Left kidney (tissue), 1 donor: ENCODE measurements at regions not wholly inside any gene's neighbourhood (a gene's known extent, or its start where the extent isn't known, plus 50 kb on each side); places are given as distances from the start of the nearest gene placed in this dataset.
A peak's percentile ranks its signal among the peaks of the same experiment; 100 is the strongest.

Experiments
- DNase-seq: peaks from one replicate; pipeline ENCODE4 v3.0.0-alpha.2; 2013

DNA sequence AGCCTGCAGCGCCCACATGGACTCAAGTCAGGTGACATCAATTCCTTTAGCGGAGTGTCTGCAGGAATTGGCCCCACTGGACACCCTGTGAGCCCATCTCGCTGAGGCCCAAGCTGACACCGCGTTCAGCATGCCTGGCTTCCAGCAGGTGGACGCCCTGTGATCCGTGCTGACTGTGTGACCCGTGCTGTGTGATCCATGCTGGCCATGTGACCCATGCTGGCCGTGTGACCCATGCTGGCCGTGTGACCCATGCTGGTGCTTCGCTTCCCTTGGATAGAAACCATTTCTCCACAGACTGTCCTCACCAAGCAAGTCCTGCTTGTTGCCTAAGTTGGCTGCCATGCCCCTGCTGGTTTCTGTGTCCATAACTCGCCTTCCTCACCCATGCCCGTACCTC, 392.1 kb downstream of the BRD1 start:
- DNase-seq, result no peak

DNA sequence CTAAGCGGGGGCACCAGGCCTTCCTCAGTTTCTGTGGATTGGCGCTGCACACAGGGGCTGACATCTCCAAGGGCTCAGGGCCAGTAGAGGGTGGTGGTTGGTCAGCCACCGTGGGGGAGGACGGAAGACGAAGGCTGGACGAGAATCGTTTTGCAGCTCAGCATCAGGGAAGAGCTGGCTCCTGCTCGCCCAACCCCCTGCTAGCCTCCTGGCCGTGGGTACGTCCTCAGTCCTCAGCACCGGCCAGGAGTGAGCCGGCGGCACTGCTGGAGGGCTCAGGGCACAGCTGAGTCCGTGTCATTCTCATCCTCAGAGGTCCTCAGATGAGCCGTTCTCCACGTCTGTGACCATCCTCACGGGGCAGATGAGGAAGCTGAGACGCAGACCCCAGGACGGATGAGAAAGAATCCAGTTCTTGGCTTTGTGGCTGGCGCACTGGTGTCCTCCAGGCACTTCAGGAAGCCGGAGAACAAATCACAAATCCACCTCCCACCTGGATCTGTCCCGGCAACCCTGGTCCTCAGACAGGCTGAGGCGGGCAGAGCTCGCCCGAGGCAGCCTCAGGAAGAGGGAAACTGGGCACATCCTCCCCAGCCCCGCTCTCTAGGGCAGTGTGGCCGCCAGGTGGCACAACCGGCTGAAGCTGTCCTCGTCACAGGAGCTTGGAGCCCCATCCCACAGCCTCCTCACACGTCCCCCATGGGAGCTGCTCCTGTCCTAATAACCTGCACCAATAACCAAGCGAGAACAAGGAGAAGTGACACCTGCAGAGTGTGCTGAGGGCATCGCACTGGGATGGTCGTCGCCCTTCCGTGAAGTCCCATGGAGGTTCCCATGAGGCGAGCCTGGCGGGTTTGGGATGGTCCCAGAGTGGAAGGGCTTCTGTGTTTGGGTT, 393.7 kb downstream of the BRD1 start:
- no peak for DNase-seq

DNA sequence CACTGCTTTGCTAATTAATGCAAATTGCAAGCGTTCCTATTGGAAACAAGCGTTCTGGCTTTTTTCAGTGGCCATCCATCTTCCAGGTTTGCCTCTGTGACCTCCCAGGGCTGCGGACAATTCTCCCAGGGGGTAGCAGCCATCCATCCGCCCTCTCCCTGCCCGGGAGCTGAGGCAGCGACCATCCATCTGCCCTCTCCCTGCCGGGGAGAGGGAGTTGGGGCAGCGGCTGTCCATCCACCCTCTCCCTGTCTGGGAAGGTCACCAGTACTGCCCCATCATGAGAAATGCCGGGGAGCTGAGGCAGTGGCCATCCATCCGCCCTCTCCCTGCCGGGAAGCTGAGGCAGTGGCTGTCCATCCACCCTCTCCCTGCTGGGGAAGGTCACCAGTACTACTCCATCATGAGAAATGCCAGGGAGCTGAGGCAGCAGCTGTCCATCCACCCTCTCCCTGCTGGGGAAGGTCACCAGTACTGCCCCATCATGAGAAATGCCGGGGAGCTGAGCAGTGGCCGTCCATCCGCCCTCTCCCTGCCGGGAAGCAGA, 394.7 kb downstream of the BRD1 start:
- DNase-seq, result no peak

DNA sequence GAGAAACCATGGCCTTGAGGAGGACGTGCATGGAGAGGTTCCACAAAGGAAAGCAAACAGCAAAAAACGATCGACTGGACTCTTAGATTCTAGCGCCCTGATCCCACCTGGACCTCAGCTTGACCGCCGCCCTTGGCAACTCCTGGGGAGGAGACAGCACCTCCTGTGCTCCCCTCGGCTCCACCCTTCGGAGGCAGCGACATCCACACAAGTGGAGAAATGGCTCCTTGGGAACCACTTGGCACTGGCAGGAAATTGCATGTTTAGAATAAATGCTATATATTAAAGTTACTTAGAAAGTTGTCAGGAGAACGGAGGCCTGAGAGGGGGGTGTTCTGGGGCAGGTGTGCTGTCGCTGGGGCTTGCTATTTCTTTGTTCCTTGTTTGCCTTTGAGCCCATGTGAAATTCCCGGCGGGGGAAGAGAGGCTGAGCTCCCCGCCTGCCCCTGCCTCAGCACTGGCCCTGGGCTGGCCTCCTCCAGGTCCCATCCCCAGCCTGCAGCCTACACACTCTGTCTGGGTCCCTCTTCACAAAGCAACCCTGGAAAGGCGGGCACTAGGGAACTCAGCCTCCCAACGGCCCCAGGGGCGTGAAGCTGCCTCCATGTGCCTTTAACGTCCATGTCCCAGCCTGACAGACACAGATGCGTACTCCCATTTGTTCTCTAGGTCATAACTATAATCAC, 395.3 kb downstream of the BRD1 start:
- no peak for DNase-seq

DNA sequence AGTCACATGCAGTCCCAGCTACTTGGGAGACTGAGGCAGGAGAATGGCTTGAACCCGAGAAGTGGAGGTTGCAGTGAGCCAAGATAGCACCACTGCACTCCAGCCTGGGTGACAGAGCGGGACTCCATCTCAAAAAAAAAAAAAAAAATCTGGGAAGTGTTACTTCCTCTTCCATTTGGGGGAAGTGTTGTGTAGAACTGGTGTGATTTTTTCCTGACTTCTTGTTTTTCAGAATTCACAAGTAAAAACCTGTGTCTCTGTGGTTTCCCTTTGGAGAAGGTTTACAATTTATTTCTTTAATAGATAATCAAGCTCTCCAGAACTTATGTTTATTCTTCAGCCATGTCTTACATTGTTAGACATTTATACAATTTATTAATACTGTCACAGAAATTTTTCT, 396.1 kb downstream of the BRD1 start:
- DNase-seq, result no peak

DNA sequence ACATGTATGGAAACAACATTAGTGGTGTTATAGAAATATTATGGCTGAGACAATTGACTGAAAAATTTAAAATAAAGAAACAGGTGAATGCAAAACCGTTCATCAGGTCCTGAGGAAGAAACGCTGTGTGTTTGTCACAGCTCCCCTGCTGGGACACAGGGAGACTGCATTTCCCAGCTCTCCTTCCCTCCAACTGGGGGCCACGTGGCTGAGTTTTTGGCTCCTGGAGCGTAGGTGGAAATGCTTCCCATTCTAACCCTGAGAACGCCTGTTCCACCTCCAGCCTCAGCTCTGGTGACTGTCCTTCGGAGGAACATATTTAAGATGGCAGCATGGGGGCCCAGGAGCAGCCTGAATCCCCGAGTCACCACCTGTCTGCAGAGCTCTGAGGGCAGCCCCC, 398.6 kb downstream of the BRD1 start:
- no peak for DNase-seq

DNA sequence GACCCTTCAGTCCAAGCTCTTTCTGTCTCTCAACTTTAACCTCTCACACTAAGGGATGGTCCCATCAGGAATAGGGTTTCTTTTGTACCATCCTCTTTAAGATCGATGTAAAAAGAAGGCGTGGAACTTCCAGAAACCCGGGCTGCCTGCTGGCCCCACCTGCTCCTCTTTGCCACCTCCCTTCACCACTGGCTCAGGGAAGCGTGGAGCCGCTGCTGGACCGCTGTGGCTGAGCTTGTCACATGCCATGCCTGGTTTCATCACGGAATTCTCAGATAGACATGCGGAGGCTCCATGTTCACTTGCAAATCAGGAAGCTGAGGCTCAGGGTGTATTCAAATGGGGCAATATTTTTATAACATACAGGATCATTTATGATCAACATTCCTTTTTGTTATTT, 399.7 kb downstream of the BRD1 start:
- no peak for DNase-seq

DNA sequence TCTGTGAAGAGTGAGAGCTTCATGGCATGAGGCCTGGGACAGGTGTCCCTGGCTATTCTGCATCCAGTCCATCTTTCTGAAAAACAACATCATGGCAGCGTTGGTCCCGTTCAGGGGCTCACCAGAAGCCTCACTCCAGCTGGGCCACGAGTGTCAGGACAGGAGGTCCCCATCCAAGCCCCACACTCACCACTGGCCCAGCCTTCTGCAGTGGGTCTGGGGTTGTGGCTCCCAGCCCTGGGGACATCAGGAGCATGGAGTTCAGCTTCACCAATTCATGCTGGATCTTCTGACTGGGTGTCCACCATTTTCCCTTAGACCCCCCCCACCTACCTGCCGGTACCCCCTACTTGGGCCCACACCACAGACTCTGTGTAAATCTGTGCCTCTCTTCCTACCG, 400.3 kb downstream of the BRD1 start:
- no peak for DNase-seq

DNA sequence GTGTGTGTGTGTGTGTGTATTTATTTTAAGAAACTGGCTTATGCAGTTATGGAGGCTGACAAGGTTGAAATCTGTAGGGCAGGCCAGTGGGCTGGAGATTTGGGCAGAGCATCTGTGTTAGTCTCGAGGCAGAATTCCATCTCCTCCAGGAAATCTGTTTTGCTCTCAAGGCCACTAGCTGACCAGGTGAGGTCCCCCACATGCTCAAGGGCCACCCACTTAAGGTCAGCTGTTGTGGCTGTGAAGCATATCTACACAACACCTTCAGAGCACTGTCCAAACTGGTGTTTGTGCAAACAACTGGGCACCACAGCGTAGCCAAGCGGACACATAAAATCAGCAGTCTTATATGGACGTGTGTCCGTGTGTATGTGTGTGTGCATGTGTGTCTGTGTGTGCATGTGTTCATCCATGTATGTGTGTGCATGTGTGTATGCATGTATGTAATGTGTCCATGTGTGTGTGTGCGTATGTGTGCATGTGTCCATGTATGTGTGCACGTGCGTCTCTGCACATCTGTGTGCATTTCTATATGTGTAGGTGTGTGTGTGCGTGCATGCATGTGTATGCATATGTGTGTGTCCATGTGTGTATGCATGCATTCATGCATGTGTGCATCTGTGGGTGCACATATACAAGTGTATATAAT, 400.9 kb downstream of the BRD1 start:
- no peak for DNase-seq

DNA sequence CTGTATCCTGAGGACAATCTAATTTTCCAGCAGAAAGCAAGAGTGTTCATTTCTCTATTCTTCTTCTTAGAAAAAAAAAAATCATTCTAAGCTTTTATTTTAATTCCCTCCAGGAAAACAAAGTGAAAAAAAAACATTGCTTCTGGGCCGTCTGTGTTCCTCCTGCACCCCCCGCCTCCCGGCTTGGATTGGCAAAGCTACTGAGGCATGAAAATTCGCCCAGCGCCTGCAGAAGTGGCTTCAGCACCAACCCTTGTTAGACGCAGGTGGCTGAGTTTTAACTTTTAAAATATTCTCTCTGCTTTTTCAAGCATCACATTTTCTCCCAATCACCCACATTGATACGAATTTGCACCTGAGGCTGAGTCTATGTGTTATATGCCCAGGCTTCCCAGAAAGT, 401.6 kb downstream of the BRD1 start:
- DNase-seq, result peak; percentile 17

DNA sequence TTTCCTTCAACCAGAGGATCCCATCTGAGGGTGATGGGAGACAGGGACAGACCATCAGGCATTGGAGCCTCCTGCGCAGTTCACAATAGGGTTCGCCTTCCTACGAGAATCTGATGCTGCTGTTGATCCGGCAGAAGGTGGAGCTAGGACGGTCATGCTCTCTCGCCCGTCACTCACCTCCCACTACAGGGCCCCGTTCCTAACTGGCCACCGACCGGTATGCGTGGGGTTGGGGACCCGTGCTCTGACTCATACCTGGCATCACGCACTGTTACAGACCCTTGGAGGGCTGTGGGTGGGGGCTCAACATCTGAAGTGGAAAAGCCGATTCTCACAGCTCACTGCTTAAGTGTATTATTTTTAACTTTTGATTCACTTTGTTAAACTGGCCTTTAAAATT, 402.3 kb downstream of the BRD1 start:
- DNase-seq, result no peak

DNA sequence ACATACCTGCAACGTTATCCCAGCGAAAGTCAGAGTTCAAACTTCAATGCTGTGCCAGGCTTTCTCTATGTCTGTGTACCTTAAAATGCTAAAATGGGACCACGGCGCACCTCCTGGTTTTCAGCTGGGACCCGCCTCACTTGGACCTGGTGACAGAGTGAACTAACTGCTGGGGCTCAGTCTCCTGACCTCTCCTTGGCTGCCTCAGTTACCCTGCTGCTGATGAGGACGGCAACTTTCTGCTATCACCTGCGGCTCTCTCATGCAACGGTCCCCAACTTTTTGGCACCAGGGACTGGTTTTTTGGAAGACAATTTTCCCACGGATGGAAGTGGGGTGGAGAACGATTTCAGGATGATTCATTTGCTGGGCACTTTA, 402.8 kb downstream of the BRD1 start:
- DNase-seq, result no peak

DNA sequence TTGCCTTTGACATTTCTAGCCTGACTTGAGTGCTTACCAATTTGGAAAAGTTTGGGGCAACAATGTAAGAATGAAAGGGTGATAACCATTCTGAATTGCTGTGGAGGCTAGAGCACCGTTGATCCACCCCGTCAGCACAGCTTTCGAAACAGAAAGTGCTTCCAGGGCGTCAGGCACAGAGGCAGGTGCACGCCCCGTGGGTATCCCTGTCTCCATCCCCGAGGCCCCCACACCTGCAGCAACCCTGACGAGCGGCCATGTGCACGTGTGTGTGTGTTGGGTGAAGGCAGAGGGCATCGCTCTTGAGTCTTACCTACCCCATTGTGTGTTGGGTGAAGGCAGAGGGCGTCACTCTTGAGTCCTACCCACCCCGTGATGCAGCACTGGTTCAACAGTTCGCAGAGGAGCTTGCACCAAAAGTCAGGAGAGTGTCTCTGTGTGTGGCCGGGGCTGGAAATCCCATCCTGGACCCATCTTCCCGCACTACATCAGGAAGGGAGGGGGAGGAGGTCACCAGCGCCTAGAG, 404.5 kb downstream of the BRD1 start:
- no peak for DNase-seq

DNA sequence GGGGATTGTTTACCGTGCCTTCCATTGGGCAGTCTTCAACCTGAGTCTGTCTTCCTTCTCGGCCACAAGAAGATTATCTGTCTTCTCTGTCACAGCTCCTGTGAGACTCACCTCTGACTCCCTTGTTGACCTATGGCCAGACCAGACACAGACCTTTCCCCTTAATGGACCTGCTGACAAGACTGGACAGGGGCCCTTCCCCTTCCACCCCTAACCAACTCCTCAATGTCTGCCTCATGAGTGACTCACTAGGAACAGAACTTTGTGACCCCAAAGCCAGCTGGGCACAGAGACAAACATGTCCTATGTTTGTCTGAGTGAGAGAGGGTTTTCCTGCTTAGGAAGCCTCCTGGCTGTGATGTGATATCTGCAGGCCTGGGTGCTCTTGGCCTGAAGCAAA, 405.0 kb downstream of the BRD1 start:
- no peak for DNase-seq

DNA sequence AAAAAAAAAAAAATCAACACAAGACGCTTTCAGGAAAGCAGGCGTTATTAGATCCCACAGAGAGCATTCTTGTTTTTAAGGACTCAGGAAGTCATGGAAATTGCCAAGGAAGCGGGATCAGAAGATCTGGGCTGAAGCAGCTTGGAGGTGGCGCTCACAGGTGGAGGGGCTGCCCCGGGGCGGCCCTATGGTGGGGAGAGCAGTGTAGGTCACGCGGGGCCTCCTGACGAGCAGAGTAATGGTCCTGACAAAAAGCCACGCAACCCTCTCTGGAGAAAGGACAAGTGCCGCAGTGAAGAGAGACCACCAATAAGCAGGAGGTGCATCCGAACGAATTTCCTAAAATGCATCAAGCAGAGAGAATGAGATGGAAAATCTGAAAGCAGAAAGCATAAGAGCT, 407.0 kb downstream of the BRD1 start:
- DNase-seq, result no peak

DNA sequence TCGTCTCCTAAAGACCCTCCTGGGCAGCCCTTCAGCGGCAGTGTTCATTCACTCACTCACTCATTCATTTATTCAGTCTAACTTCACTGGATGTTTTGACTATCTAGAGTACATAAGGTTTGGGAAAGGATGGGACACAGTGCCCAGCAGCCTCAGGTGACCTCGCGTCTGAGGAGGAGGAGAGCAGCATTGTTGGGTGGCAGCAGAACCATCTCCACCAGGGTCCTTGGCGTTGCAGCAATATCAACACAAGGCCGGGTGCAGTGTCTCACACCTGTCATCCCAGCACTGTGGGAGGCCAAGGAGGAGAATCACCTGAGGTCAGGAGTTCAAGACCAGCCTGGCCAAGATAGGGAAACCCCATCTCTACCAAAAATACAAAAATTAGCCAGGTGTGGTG, 408.0 kb downstream of the BRD1 start:
- DNase-seq, result no peak

DNA sequence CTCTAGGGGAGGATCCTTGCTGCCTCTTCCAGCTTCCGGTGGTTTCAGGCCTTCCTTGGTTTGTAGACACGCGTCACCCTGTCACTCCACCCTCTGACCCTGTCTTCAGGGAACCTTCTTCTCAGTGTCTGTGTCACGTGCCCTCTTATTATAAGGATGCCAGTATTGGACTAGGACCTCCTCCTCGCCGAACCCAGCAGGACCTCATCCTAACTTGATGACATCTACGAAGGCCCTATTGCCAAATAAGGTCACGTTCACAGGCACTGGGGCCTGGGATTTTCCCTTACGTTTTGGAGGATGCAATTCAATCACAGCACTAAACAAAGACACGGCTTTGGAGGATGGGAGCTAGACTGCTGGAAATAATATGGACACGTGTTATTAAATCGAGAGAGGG, 408.7 kb downstream of the BRD1 start:
- DNase-seq, result no peak

DNA sequence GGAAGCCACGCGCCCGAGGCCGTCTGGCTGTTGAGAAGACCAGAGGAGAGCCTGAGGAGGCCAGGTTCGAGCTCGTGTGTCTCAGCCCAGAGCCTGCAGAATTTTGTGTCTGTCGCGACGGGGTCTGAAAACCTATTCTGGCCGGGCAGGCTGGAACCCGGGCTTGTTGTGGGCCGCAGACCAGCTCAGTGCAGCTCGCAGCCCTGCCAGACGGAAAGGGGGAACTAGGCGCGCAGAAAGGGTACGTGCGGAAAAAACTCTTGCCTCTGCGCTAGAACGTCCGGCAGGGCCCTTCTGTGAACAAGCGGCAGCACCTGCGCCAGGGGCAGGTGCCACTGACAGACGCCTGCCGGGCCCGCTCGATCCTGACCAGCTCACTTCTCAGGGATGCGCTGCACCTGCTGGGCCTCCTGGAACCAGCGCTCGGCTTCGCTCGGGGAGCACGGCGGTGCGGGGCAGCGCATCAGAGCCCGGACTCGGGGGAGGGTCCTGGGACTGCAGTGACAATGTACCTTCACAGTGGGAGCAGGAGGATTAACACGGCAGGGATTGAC, 409.3 kb downstream of the BRD1 start:
- DNase-seq, result no peak

DNA sequence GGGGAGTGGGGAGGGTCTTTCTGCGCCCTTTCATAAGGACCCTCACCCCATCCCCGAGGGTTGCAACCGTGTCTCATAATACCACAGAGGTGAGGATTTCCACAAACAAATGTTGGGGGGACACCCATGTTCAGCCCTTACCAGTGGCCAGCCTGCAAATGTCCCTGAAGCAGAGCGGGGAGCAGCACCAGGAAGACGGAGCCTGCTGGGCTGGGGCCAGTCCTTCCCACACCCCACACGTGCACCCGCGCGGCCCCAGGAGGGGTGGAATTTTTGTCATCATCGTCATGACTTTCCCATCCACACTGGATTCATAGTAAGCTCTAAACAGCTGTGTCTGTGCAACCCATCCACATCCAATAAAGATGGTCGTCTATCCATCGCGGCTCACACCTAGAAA, 409.8 kb downstream of the BRD1 start:
- no peak for DNase-seq

DNA sequence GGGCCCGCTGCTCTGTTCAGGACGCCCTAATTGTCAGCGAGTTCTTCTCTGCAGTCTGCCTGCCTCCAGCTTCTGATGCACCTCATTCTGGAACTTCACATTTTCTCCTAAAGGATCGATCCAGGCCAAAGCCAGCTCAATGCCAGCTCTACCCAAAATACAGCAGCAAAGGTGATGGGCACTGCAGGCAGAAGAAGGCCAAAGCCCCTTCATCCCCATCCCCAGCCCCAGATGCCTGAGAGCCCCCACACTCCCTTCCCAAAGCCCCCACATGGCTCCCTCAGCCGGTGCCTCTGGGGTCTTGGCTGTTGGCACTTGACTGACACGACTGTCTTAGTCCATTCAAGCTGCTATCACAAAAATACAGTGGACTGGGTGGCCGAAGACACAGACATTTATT, 410.3 kb downstream of the BRD1 start:
- DNase-seq, result no peak

DNA sequence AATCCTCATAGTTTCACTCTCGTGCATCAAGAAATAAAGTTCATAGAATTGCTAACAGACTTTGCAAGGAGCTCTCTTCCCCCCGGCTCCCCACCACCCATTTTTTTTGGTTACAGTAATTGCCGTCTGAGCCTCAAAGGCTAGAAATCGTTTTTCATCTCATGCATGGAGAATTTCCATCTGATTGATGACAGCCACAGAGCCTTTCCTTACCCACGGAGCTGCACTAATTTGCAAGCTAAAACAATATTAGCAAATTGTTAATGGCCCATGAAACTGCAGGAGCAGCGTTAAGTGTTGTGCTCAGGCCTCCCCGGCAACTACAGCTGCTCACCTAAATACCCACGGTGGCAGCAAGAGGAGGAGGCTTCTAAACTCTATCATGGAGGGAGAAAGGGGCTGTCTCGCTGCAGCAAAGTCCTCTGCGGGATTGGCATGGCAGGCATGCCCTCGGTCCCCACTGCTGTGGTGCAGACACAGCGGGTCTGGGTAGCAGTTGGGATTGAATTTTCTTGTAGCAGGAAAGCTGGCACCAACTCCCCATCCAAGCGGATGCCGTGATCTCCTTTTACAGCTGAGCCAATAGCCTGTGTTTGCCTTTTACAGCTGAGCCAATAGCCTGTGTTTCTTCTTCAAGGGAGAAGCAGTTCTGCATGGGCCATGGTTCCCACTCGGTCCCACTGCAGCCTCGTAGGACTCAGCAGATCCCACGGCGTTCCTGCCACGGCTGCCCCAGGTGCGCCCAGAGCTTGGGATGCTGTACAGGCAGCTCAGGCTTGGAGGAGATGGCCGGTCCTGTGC, 412.3 kb downstream of the BRD1 start:
- DNase-seq, result peak; percentile 3

DNA sequence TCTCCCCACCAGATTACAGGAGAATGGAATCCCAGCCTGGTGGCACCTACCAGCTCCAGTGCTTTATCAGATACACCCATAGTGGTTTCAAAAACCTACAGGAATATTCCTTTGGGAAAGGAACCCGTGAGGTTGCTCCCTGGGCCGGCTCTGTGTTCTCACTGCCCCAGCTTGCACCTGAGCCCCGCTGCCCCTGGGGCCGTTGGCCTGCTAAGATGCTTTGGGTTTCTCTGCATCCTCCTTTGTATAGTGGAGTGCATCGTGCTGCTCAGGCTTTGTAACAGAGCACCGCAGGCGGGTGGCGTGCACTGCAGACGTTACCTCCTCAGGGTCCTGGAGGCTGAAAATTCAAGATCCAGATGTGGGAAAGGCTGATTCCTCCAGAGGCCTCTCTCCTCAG, 414.1 kb downstream of the BRD1 start:
- DNase-seq, result no peak
